A673 (cell line): ENCODE measurements at regions not wholly inside any gene's neighbourhood (a gene's known extent, or its start where the extent isn't known, plus 50 kb on each side); places are given as distances from the start of the nearest gene placed in this dataset.

Experiments used
- CTCF ChIP-seq: fragments of 300-800, 200-600 bp; sonication (generic); conservative IDR thresholded peaks from 2 replicates; pipeline ENCODE4 v1.5.1; 2017; ENCODE audit warnings: low read depth, mild to moderate bottlenecking, antibody characterized with exemption, low read length, moderate library complexity, mixed read lengths
- EZH2 ChIP-seq: fragments of 200-600 bp; sonication (generic); IDR thresholded peaks from 2 replicates; pipeline ENCODE4 v1.6.1; 2017; ENCODE audit warnings: borderline replicate concordance, low read depth, mild to moderate bottlenecking, mixed read lengths, antibody characterized with exemption, low read length; ENCODE audit not compliant: poor library complexity, severe bottlenecking

GRCh38 chr7:117960351-117960750, 87.1 kb upstream of the CTTNBP2 start:
- TF ChIP-seq CTCF, result no peak
- no peak for TF ChIP-seq EZH2
